ENCODE measurements at regions not wholly inside any gene's neighbourhood (a gene's known extent, or its start where the extent isn't known, plus 50 kb on each side); places are given as distances from the start of the nearest gene placed in this dataset.

DNA sequence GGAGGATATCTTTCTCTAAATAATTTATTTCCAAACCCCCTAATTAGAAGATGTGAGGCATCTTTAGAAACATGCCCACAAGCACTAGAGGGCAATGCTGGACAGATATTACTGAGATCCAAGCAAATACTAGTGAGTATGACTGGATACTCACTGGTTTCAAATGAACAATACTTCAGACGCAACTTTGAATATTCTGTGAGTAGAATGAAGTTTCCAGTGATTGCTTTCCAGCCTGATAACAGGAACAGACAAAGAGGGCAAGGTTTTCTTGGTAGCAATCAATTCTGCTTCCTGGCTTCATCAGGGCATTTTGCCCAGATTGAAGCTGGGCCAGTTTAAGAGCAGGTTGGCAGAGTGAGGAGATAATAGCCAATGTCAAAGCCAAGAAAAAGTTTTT lies 442.6 kb upstream of the PDZRN3 start:
- no peak for DNase-seq (ENCODE audit: extremely low read depth in 1 of 2, low read depth in 1 of 2)

DNA sequence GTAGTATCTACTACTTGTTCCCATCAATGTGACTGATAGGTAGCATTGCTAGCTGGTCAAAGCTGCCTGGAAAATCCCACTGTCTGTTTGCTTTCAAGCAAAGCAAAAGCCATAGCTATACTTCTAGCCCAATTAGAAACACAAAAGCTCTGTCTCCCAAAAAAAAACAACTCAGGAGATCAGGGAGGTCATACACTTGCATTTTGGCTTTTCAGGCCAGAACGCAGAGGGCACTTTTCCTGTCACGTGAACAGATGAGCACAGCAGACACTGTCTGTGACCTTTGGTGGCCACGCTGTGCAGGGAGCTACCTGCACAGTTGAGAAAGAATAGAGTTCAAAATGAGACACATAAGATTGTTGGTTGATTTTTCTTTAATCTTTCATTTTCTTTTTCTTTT lies 441.7 kb upstream of the PDZRN3 start:
- no peak for DNase-seq (ENCODE audit: extremely low read depth in 1 of 2, low read depth in 1 of 2)

- no peak for DNase-seq (ENCODE audit: extremely low read depth in 1 of 2, low read depth in 1 of 2)
These were observed 435.3 kb upstream of the PDZRN3 start for GRCh38 chr3:74059923-74060600.

DNA sequence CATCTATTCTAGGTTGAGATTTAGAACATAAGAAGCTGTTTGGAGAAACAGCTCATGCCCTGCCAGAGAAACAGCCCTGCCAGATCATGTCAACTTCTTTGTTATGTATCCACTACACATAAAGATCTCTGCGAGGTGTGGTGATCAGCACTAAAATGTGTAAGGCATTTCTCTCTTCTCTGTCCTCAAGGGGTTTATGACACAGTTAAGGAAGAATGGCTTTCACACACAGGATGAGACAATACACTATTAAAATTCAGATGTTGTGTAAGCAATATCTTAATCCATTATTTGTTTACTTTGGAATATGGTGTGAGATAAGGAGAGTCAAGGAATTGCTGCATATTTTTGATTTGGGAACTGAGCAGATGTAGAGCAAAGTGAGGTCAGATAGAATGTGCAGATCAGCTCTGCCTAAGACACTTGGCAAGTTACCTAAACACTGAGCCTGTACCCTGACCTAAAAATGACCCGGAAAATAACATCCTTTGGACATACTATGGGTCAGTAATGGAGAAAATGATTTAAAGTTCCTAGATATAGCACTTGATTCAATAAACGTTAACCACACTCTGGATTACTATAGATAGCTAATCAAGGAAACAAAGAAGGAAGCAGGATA lies 434.7 kb upstream of the PDZRN3 start:
- no peak for DNase-seq (ENCODE audit: extremely low read depth in 1 of 2, low read depth in 1 of 2)

DNA sequence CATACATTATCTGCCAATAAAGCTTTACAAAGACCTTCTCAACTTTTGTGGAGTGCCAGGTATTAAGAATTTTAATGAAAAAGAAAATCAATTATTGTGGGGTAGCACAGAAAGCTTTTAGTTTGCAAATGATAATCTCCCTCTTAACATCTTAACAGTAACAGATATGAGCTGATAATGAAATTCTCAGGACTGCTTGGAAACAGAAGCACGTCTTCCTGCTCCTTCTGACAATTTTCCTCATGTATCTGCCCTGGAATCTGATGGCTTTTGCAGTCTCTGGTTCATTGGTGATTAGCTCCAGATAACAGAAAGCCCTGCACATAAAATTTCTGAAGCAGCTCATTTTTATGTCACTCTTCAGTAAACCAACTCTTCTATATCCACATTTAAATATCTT lies 432.4 kb upstream of the PDZRN3 start:
- no peak for DNase-seq (ENCODE audit: extremely low read depth in 1 of 2, low read depth in 1 of 2)

DNA sequence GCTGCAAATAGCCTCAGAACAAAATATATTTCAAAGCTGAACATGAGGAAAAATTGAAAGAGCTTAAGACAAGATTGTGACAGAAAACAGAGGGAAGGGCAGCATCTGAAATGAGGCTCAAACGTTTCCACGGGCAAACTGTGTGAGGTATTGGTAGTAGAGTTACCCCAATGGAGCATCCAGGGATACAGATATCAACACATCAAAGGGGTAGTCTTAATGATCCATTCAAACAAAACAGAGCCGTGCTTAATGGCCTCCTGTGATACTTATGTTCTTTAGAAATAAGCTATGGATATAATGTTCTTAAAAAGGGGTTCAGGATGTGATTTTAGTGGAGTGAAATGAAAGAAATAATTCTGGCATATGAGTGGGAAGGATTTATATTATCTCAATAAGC lies 430.3 kb upstream of the PDZRN3 start:
- DNase-seq (ENCODE audit: extremely low read depth in 1 of 2, low read depth in 1 of 2) = no peak

GRCh38 chr3:74054566-74054965 lies 429.8 kb upstream of the PDZRN3 start:
- DNase-seq (ENCODE audit: extremely low read depth in 1 of 2, low read depth in 1 of 2) = no peak

- DNase-seq (ENCODE audit: extremely low read depth in 1 of 2, low read depth in 1 of 2) = no peak
These were observed 429.3 kb upstream of the PDZRN3 start for GRCh38 chr3:74053970-74054516.

DNA sequence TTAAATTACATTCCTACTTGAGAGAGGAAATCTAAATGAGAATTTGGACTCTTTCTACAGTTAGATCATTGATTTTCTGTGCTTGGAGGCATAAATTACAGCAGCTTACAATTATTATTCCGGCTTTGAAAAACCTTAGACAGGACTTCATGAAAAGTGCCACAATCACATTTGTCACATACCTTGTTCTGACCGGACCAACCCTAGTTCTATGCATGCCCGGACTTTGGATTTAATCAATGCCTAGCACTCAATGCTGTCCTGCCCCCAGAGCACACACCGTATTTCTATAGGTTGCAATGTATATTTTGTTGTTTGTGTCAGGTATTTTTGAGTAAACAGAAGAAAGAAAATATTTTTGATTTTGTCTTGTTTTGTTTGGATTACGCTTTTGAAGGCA lies 424.7 kb upstream of the PDZRN3 start:
- no peak for DNase-seq (ENCODE audit: extremely low read depth in 1 of 2, low read depth in 1 of 2)

GRCh38 chr3:74048699-74049098 lies 424.0 kb upstream of the PDZRN3 start:
- DNase-seq (ENCODE audit: extremely low read depth in 1 of 2, low read depth in 1 of 2) = no peak

GRCh38 chr3:74045000-74045399 lies 420.3 kb upstream of the PDZRN3 start:
- no peak for DNase-seq (ENCODE audit: extremely low read depth in 1 of 2, low read depth in 1 of 2)

DNA sequence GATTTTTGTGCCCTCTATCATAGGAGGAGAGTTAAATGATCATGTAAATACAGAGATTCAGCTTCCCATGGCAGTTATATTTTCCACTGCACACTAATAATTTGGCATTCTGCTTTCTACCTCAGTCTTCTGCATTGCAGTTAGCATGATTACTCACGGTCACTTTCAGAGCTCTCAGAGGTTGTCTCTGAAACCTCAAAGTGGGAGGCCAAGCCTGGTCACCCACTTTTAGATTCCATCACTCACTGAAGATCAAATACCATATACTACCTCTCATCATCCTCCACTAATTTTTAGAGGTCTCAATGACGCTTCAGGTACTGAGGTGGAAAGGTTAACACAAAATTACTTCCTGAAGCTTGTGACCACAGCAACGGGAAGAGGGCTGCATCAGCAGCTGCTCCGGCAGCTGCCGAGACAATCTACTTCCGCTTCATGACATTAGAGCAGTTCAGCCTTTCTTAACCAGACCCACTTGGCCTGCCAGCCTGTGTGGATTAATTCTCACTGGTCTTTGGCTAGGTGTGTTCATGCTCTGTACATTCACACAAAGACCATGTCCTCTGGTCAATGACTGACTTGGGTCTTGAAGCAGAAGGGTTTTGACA lies 416.4 kb upstream of the PDZRN3 start:
- no peak for DNase-seq (ENCODE audit: extremely low read depth in 1 of 2, low read depth in 1 of 2)

GRCh38 chr3:74039105-74039504 lies 414.4 kb upstream of the PDZRN3 start:
- DNase-seq (ENCODE audit: extremely low read depth in 1 of 2, low read depth in 1 of 2) = no peak

- no peak for DNase-seq (ENCODE audit: extremely low read depth in 1 of 2, low read depth in 1 of 2)
These were observed 411.8 kb upstream of the PDZRN3 start for GRCh38 chr3:74036568-74036967.

DNA sequence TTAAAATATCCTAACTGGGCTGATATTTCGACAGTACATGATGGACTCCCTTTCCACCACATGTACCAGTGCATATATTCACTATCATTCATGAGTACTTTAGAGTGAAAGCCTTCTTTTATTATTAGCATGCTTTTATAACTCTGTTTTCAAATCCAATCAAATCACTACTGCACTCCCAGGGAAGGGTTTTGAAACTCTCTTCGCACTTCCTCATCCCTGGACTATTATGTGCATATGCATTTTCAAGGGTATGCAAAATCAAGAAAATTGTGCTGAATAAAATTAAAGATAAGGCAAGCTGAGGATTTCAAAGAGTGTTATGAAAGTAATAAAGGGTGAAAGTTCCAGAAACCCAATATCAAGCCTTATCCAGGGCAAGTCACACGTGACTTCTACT lies 411.4 kb upstream of the PDZRN3 start:
- DNase-seq (ENCODE audit: extremely low read depth in 1 of 2, low read depth in 1 of 2) = no peak

GRCh38 chr3:74033806-74034205 lies 409.1 kb upstream of the PDZRN3 start:
- no peak for DNase-seq (ENCODE audit: extremely low read depth in 1 of 2, low read depth in 1 of 2)

GRCh38 chr3:74033381-74033780 lies 408.6 kb upstream of the PDZRN3 start:
- DNase-seq (ENCODE audit: extremely low read depth in 1 of 2, low read depth in 1 of 2) = no peak

- DNase-seq (ENCODE audit: extremely low read depth in 1 of 2, low read depth in 1 of 2) = no peak
These were observed 402.4 kb upstream of the PDZRN3 start for GRCh38 chr3:74027121-74027520.

DNA sequence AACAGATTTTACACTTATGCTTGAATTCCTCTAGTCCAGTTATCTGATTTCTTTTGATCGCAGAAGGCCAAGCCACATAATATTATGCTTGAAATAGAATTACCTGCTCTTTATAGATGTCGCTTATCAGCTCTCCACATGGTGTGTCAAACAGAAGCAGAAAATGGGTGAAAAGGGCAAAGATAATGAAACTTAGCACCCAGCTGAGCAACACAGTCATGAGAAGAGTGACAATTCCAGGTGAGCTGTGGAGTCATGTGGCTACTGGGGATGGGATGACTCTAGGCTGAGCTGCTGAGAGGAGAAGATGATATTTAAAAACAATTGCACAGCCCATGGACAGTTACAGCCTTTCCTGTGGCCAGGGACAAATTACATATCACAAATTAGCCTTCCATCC lies 398.7 kb upstream of the PDZRN3 start:
- no peak for DNase-seq (ENCODE audit: extremely low read depth in 1 of 2, low read depth in 1 of 2)

DNA sequence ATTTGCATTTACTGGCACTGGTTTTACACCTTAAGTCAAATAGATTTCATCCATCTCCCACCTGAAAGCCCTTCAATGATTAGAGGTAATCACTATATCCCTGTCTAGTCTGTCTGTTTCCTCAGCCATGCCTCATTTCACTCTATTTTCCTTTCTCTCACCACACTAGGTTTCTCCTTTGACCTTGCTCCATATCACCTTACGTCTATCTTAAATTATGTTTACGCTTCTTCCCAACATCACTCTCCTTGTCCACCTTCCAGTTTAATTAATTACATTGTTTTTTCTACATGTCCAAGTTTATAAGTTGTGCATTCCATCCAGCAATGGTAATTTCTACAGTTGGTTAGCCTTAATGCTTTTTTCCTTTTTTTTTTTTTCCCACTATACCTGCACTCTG lies 396.7 kb upstream of the PDZRN3 start:
- DNase-seq (ENCODE audit: extremely low read depth in 1 of 2, low read depth in 1 of 2) = no peak

- DNase-seq (ENCODE audit: extremely low read depth in 1 of 2, low read depth in 1 of 2) = no peak
These were observed 385.5 kb upstream of the PDZRN3 start for GRCh38 chr3:74009961-74010844.
